GM08714 (cell line): ENCODE measurements at regions not wholly inside any gene's neighbourhood (a gene's known extent, or its start where the extent isn't known, plus 50 kb on each side); places are given as distances from the start of the nearest gene placed in this dataset.

Experiments
- H3K4me3 ChIP-seq: fragments of 200-500 bp; sonication (Bioruptor generic); 2 replicates; pipeline ENCODE4 v1.5.1; 2014; ENCODE audit warnings: mild to moderate bottlenecking, low read length, inconsistent platforms
- ZNF274 ChIP-seq: IDR thresholded peaks from 2 replicates; pipeline ENCODE4 v1.6.1; 2012; ENCODE audit warnings: mild to moderate bottlenecking, low read depth, low read length

- TF ChIP-seq ZNF274: no peak
- H3K4me3 ChIP-seq: no peak overlapping the region
Measured at GRCh38 chr6:43917878-43918382, 147.9 kb downstream of the VEGFA start.

GRCh38 chr6:43916924-43917877, 147.2 kb downstream of the VEGFA start:
- H3K4me3 ChIP-seq: no peak overlapping the region
- no peak for TF ChIP-seq ZNF274

GRCh38 chr6:43915986-43916923, 146.2 kb downstream of the VEGFA start:
- H3K4me3 ChIP-seq: no peak overlapping the region
- no peak for TF ChIP-seq ZNF274

DNA sequence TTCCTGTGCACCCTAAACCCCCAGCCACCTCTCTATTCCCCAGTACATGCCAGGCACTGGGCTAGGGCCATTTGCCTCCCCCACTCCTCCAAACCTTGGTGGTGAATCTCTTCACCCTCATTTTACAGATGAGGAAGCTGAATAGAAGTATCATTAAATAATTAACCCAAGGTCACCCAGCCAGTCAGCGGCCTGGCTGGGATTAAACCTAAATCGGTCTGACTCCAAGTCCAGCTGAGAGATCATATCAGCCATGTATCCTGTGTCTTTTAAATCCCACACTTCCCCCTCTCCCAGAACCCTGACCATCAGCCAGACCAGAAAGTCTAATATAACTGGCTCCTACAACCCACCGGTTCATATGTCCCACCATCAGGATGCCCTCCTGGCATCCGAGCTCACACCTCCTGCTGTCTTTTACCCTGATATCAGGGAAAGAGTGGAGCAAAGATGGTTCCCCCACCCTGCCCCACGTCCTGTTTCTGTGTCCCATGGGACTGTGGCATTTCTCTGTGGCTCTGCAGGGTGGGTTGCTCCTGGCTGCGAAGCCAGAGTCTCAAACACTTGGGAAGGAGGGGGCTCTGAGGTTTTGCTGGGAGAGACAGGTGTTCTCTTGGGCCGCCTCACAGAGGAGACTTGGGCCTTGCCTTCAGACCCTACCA, 145.3 kb downstream of the VEGFA start:
- no peak for TF ChIP-seq ZNF274
- no peak overlapping the region for H3K4me3 ChIP-seq

GRCh38 chr6:43914272-43915147, 144.5 kb downstream of the VEGFA start:
- no peak overlapping the region for H3K4me3 ChIP-seq
- no peak for TF ChIP-seq ZNF274

DNA sequence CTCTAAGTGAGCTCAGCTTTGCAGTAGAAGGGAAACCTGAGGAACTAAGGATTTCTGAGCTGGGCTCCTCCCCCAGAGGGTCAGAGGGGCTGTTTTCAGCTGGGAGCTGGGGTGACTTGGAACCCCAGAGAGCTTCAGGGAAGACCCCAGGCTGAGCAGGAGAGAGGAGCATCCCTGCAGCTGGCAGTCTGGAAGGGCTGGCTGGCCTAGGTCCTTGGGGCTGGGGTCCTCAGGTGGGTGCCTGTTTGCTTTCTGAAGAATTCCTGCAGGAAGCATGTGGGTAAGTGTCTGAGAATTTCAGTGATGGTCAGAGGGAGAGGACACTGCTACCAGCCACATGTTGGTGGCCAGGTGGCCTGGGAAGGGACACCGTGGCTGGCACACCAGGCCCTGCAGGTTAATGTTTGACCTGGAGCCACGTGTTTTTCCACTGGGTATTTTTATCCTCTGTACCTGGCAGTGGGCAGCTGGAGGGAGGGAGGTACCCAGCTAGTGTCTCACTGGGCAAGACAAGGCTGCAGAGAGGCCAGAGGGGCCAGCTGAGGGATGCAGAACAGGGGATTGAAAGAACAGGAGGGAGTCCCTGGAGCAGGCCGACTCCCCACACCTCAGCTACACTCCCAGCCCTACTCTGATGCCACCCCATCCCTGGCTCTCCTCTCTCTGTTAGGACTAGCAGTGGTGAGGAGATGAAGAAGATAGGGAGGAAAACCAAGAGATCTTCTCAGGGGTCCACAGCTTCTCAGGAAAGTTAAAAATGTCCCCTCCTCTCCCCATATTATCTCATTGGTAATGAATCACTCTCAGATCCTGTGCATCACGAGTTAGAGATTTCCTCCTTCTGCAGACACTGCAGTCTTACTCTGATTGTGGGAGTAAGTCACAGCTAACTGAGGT, 143.6 kb downstream of the VEGFA start:
- H3K4me3 ChIP-seq: no peak overlapping the region
- TF ChIP-seq ZNF274: no peak

DNA sequence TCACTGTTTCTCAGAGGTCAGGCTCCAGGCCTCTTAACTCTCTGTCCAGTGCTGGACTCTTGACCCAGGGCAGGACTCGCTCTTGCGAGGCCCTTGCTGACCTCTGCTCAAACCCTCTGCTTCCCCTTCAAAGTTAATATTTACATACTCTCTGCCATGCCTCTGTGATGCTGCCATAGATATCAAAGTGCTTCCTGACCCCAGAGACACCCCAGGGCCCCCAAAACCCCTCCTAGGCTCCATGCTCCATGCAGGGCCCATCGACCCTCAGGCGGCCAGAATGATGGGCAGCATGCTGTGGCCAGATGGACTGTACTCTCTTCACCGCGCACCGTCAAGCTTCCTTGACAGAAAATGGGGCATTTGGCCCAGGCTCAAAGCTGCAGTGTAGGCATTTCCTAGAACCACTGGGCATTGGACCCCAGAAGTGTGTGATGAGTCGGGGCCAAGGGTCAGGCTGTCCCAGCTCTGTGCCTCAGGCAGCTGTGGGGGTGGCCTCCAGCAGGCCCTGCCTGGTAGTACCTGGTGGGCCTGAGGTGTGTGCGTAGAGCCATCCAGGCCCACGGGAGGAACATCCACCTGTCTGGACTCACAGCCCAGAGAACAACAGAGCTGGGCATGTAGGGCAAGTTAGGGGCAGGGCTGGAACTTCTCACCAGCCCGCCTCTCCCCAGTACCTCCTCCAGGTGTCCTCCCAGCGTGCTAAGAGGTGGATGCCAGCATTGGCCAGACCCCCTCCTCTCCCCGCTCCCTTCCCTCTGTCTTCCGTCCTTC, 142.8 kb downstream of the VEGFA start:
- no peak for TF ChIP-seq ZNF274
- no peak overlapping the region for H3K4me3 ChIP-seq

GRCh38 chr6:43912116-43912577, 142.1 kb downstream of the VEGFA start:
- no peak for TF ChIP-seq ZNF274

GRCh38 chr6:43911354-43912115, 141.5 kb downstream of the VEGFA start:
- no peak for TF ChIP-seq ZNF274

More at GRCh38 chr6:43912116-43912577, 142.1 kb downstream of the VEGFA start:
- no peak overlapping the region for H3K4me3 ChIP-seq

GRCh38 chr6:43910638-43911353, 140.8 kb downstream of the VEGFA start:
- TF ChIP-seq ZNF274: no peak

More at GRCh38 chr6:43911354-43912115, 141.5 kb downstream of the VEGFA start:
- H3K4me3 ChIP-seq: no peak overlapping the region

More at GRCh38 chr6:43910638-43911353, 140.8 kb downstream of the VEGFA start:
- no peak overlapping the region for H3K4me3 ChIP-seq
